ENCODE measurements at regions not wholly inside any gene's neighbourhood (a gene's known extent, or its start where the extent isn't known, plus 50 kb on each side); places are given as distances from the start of the nearest gene placed in this dataset.

DNA sequence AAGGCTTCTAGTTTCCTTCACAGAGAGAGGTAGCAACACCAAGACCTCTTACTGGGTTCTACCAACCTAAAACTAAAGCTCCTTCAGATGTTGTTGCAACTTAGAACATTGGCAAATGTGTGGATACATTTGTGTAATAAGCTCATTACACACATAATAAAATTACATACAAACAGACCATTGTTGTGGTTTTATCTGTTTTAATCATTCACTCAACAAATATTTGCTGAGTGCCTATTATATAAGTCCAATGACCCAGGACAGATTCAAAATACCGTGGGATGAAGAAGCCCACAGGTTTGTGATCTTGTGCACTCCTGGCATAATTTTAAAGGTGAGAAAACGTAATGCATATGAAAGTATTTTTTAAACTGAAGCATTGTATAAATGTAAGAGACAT is 160.4 kb upstream of the NPVF start:
- H3K27me3 ChIP-seq (ENCODE audit: control insufficient read depth, insufficient read depth, low read length): peaks cover 9% of the 10 kb centered on the region
- no peaks in the 10 kb centered on the region for H4K20me1 ChIP-seq (ENCODE audit: control insufficient read depth, extremely low read depth, insufficient read depth, low read length)
- H3K4me2 ChIP-seq (ENCODE audit: extremely low read depth, insufficient read depth, low read length): no peak overlapping the region
- TF ChIP-seq EZH2 (IDR thresholded peaks at IDR 0.05; ENCODE audit: low read length, missing control alignments): no peak
- TF ChIP-seq, protein P1, sequence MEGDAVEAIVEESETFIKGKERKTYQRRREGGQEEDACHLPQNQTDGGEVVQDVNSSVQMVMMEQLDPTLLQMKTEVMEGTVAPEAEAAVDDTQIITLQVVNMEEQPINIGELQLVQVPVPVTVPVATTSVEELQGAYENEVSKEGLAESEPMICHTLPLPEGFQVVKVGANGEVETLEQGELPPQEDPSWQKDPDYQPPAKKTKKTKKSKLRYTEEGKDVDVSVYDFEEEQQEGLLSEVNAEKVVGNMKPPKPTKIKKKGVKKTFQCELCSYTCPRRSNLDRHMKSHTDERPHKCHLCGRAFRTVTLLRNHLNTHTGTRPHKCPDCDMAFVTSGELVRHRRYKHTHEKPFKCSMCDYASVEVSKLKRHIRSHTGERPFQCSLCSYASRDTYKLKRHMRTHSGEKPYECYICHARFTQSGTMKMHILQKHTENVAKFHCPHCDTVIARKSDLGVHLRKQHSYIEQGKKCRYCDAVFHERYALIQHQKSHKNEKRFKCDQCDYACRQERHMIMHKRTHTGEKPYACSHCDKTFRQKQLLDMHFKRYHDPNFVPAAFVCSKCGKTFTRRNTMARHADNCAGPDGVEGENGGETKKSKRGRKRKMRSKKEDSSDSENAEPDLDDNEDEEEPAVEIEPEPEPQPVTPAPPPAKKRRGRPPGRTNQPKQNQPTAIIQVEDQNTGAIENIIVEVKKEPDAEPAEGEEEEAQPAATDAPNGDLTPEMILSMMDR (conservative IDR thresholded peaks at IDR 0.05 in 1 of 2, IDR thresholded peaks at IDR 0.05 in 1 of 2; ENCODE audit: low read depth in 1 of 2, low read length in 2 of 2): no peak
- no peaks in the 10 kb centered on the region for H3K36me3 ChIP-seq (ENCODE audit: control insufficient read depth, insufficient read depth, low read length)
- no peak overlapping the region for H3K4me3 ChIP-seq (replicated peaks in 1 of 4; ENCODE audit: control extremely low read depth in 1 of 4, insufficient read depth in 1 of 4, low read depth in 3 of 4, low read length in 4 of 4)
- H2AFZ ChIP-seq (ENCODE audit: low read length): no peak overlapping the region
- no peak for DNase-seq (ENCODE audit: low read depth in 2 of 2)
- H3K79me2 ChIP-seq (ENCODE audit: control insufficient read depth, insufficient read depth, low read length): no peaks in the 10 kb centered on the region
- no peak overlapping the region for H3K9ac ChIP-seq (ENCODE audit: insufficient read depth, low read length)
- no peak overlapping the region for H3K27ac ChIP-seq (ENCODE audit: insufficient read depth, low read length)
- no peaks in the 10 kb centered on the region for H3K9me3 ChIP-seq (ENCODE audit: control insufficient read depth, insufficient read depth, low read depth, low read length)
- no peaks in the 10 kb centered on the region for H3K4me1 ChIP-seq (ENCODE audit: control insufficient read depth, extremely low read depth, insufficient read depth, low read length)

DNA sequence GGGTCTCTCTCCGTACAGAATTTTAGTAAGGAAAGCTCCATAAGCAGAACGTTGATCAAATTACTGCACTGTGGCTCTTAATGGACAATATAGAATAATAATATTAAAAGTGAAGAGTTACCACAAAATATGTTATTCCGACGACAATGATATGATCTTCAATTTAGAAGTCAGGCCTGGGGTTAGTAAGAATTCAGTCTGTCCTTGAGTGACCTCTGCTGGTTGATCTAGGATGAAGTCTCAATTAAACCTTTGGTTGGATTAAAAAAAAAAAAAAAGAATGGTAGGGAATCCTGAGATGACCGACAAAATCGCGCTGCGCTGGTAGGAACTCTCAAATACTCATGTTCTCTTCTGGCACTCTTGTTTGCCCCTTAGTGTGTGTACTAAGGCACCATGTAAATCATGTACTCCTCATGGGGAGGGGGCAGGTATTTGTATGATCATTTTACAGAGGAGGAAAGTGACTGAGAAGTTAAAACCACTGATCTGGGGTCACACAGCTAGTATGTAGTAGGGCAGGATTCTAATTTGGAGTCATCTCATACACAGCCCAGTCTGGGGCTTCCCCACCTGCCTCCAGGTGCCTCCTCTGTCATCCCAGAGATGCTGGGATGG is 161.3 kb upstream of the NPVF start:
- H3K27me3 ChIP-seq (ENCODE audit: control insufficient read depth, insufficient read depth, low read length): peaks cover 9% of the 10 kb centered on the region
- no peaks in the 10 kb centered on the region for H3K36me3 ChIP-seq (ENCODE audit: control insufficient read depth, insufficient read depth, low read length)
- DNase-seq (ENCODE audit: low read depth in 2 of 2): peak; percentile 18 to 74

DNA sequence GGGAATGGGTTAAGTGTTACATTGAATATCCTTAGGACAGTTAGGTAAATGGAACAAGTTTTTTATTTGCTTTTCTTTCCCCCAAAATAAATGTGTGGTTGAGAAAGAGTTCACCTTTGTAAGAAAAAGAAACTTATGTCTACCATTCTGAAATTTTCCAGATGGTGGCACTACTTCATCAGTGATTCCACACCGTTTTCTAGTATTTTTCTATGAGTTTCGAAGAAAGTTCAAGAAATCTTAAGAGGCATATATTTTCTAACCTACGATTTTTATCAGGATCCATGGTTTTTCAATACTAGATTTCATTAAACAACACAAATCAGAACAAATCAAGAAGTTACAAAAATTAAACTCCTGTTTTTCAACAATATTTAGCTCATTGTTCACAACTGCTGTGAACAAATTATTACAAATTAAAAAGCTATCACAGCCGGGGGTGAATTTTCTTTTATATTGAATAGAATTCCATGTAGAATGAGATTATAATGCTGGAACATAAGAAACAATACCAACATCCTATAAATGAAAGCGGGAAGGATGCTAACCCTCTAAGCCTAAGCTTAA is 163.1 kb upstream of the NPVF start:
- DNase-seq (ENCODE audit: low read depth in 2 of 2): peak; percentile 6 to 72
- H2AFZ ChIP-seq (ENCODE audit: low read length): peak overlapping the region; percentile 31
- no peaks in the 10 kb centered on the region for H3K36me3 ChIP-seq (ENCODE audit: control insufficient read depth, insufficient read depth, low read length)
- H3K9me3 ChIP-seq (ENCODE audit: control insufficient read depth, insufficient read depth, low read depth, low read length): no peaks in the 10 kb centered on the region
- no peak overlapping the region for H3K9ac ChIP-seq (ENCODE audit: insufficient read depth, low read length)
- H3K27me3 ChIP-seq (ENCODE audit: control insufficient read depth, insufficient read depth, low read length): no peaks in the 10 kb centered on the region
- no peak overlapping the region for H3K27ac ChIP-seq (ENCODE audit: insufficient read depth, low read length)
- H3K4me3 ChIP-seq (replicated peaks in 1 of 4; ENCODE audit: control extremely low read depth in 1 of 4, insufficient read depth in 1 of 4, low read depth in 3 of 4, low read length in 4 of 4): peak overlapping the region in 3 of 4 experiments; percentile 3 to 13 (median 11)
- TF ChIP-seq, protein P1 (conservative IDR thresholded peaks at IDR 0.05 in 1 of 2, IDR thresholded peaks at IDR 0.05 in 1 of 2; ENCODE audit: low read depth in 1 of 2, low read length in 2 of 2): peak; percentile 29 to 39
- no peak for TF ChIP-seq EZH2 (IDR thresholded peaks at IDR 0.05; ENCODE audit: low read length, missing control alignments)
- no peaks in the 10 kb centered on the region for H3K4me1 ChIP-seq (ENCODE audit: control insufficient read depth, extremely low read depth, insufficient read depth, low read length)
- no peaks in the 10 kb centered on the region for H4K20me1 ChIP-seq (ENCODE audit: control insufficient read depth, extremely low read depth, insufficient read depth, low read length)
- H3K4me2 ChIP-seq (ENCODE audit: extremely low read depth, insufficient read depth, low read length): peak overlapping the region; percentile 81
- no peaks in the 10 kb centered on the region for H3K79me2 ChIP-seq (ENCODE audit: control insufficient read depth, insufficient read depth, low read length)

More for the DNA sequence above, 161.3 kb upstream of the NPVF start:
- Histone ChIP-seq H3K9me3 (ENCODE audit: control insufficient read depth, insufficient read depth, low read depth, low read length) (no peaks in the 10 kb centered on the region), H3K4me2 (ENCODE audit: extremely low read depth, insufficient read depth, low read length) (no peak overlapping the region), H2AFZ (ENCODE audit: low read length) (no peak overlapping the region), H3K9ac (ENCODE audit: insufficient read depth, low read length) (no peak overlapping the region), H3K27ac (ENCODE audit: insufficient read depth, low read length) (no peak overlapping the region), H3K79me2 (ENCODE audit: control insufficient read depth, insufficient read depth, low read length) (no peaks in the 10 kb centered on the region), H4K20me1 (ENCODE audit: control insufficient read depth, extremely low read depth, insufficient read depth, low read length) (no peaks in the 10 kb centered on the region), H3K4me1 (ENCODE audit: control insufficient read depth, extremely low read depth, insufficient read depth, low read length) (no peaks in the 10 kb centered on the region), H3K4me3 (replicated peaks in 1 of 4; ENCODE audit: control extremely low read depth in 1 of 4, insufficient read depth in 1 of 4, low read depth in 3 of 4, low read length in 4 of 4) (no peak overlapping the region)
- TF ChIP-seq EZH2 (IDR thresholded peaks at IDR 0.05; ENCODE audit: low read length, missing control alignments): no peak
- TF ChIP-seq, protein P1 (conservative IDR thresholded peaks at IDR 0.05 in 1 of 2, IDR thresholded peaks at IDR 0.05 in 1 of 2; ENCODE audit: low read depth in 1 of 2, low read length in 2 of 2): peak; percentile 54 to 60
